Endothelial cell of umbilical vein (primary cell): ENCODE measurements at regions not wholly inside any gene's neighbourhood (a gene's known extent, or its start where the extent isn't known, plus 50 kb on each side); places are given as distances from the start of the nearest gene placed in this dataset.

Experiments
- BruUV-seq: library from RNA; stranded (reverse); fragments of 400-500 nt; replicated peaks from 2 replicates; lab custom pipeline; 2021; lab: Mats Ljungman, UMichigan
- CTCF ChIA-PET: fragments of 300-600, 350-600 bp; sonication (Branson Sonifier 250); formaldehyde crosslinking; loops from one replicate; lab custom pipeline; 2021; ENCODE audit warnings: antibody characterized with exemption, inconsistent platforms; lab: Charles Lee
- POLR2A ChIA-PET: fragments of 300-600, 350-600 bp; sonication (Branson Sonifier 250); formaldehyde crosslinking; loops from one replicate; lab custom pipeline; 2021; ENCODE audit warnings: antibody characterized with exemption, inconsistent platforms; lab: Charles Lee
- DNase-seq: peaks from one replicate; pipeline ENCODE4 v3.0.0-alpha.2; 2011; ENCODE audit warnings: low read depth, low spot score
- FAIRE-seq: peaks from 2 replicates; lab custom pipeline; 2011; peaks lifted over from hg19 to GRCh38; lab: Jason Lieb, UNC
- H2AFZ ChIP-seq: 2 replicates; pipeline ENCODE4 v1.6.0; 2012; ENCODE audit warnings: low read depth, low read length, control low read depth, inconsistent platforms
- H3K27ac ChIP-seq: 2 replicates; pipeline ENCODE4 v1.5.1; 2011; ENCODE audit warnings: low read depth, mild to moderate bottlenecking, control low read depth, low read length, moderate library complexity; ENCODE audit not compliant: insufficient read depth
- H3K27me3 ChIP-seq, 2 experiments: 2 replicates each; pipeline versions ENCODE4 v1.6.0 to v1.6.1; 2011; ENCODE audit warnings: low read length in 2 of 2, mixed read lengths in 1 of 2; ENCODE audit not compliant: control insufficient read depth in 2 of 2, insufficient read depth in 2 of 2
- H3K36me3 ChIP-seq, 2 experiments: 2 replicates in 1 of 2; 3 replicates in 1 of 2; pipeline ENCODE4 v1.5.1; 2011; ENCODE audit warnings: low read length in 2 of 2, mild to moderate bottlenecking in 1 of 2, moderate library complexity in 1 of 2; ENCODE audit not compliant: control insufficient read depth in 2 of 2, insufficient read depth in 2 of 2; ENCODE audit errors: extremely low read depth in 1 of 2
- H3K4me1 ChIP-seq: 3 replicates; pipeline ENCODE4 v1.5.1; 2011; ENCODE audit warnings: mild to moderate bottlenecking, low read length; ENCODE audit not compliant: control insufficient read depth, insufficient read depth; ENCODE audit errors: extremely low read depth
- H3K4me2 ChIP-seq: 2 replicates; pipeline ENCODE4 v1.6.1; 2011; ENCODE audit warnings: low read length, control low read depth, mixed read lengths; ENCODE audit not compliant: insufficient read depth
- H3K4me3 ChIP-seq, 3 experiments: fragments of 200-600 bp in 1 of 3; sonication (generic), shearing (Covaris generic) in 1 of 3; replicated peaks in 1 of 3; 2 replicates each; pipeline ENCODE4 v1.5.1; 2011 to 2016; ENCODE audit warnings: control low read depth in 3 of 3, low read length in 3 of 3, mild to moderate bottlenecking in 2 of 3, inconsistent platforms in 1 of 3, low read depth in 1 of 3, moderate library complexity in 1 of 3; ENCODE audit not compliant: insufficient read depth in 1 of 3
- H3K79me2 ChIP-seq: 2 replicates; pipeline ENCODE4 v1.6.0; 2012; ENCODE audit warnings: low read length, inconsistent platforms; ENCODE audit not compliant: control insufficient read depth, insufficient read depth
- H3K9ac ChIP-seq: replicated peaks from 2 replicates; pipeline ENCODE3; 2011; ENCODE audit warnings: low read length, control low read depth; ENCODE audit not compliant: insufficient read depth; ENCODE audit errors: extremely low read depth
- H3K9me1 ChIP-seq: replicated peaks from 3 replicates; pipeline ENCODE4 v1.6.0; 2011; ENCODE audit warnings: mild to moderate bottlenecking, low read length; ENCODE audit not compliant: control insufficient read depth, insufficient read depth; ENCODE audit errors: extremely low read depth
- H3K9me3 ChIP-seq: replicated peaks from 2 replicates; pipeline ENCODE4 v1.5.1; 2012; ENCODE audit warnings: low read length, inconsistent platforms; ENCODE audit not compliant: control insufficient read depth, insufficient read depth
- H4K20me1 ChIP-seq: replicated peaks from 2 replicates; pipeline ENCODE3; 2011; ENCODE audit warnings: mild to moderate bottlenecking, low read length; ENCODE audit not compliant: control insufficient read depth, insufficient read depth; ENCODE audit errors: extremely low read depth
- FOS ChIP-seq: IDR thresholded peaks from 2 replicates; pipeline ENCODE4 v1.6.1; 2011; ENCODE audit warnings: mild to moderate bottlenecking, low read length, moderate library complexity, borderline replicate concordance; ENCODE audit not compliant: insufficient read depth
- GATA2 ChIP-seq: IDR thresholded peaks from 2 replicates; pipeline ENCODE4 v1.7.0; 2011; ENCODE audit warnings: low read depth, mild to moderate bottlenecking, moderate library complexity, mixed read lengths, low read length; ENCODE audit not compliant: insufficient read length, insufficient read depth
- MYC ChIP-seq: IDR thresholded peaks from one replicate; pipeline ENCODE4 v1.6.1; 2011; ENCODE audit warnings: mild to moderate bottlenecking, low read depth, low read length
- POLR2A ChIP-seq: IDR thresholded peaks from 2 replicates; pipeline ENCODE4 v1.6.1; 2012; ENCODE audit warnings: low read depth, mild to moderate bottlenecking, control low read depth, low read length
- POLR2AphosphoS5 ChIP-seq: IDR thresholded peaks from 2 replicates; pipeline ENCODE4 v1.6.1; 2012; ENCODE audit warnings: low read depth, mild to moderate bottlenecking, control low read depth, low read length, moderate library complexity; ENCODE audit not compliant: insufficient read depth
- dilution Hi-C: fragments of 300-500 bp; cut with MboI; formaldehyde crosslinking; loops from one replicate; pipeline ENCODE4 v1.15.0; 2019; ENCODE audit warnings: low sequenced_read_pairs; ENCODE audit not compliant: extremely low pct_ligation_motif_present
- intact Hi-C: fragments of 100-400 bp; cut with micrococcal nuclease; formaldehyde crosslinking; loops from one replicate; pipeline ENCODE4 v1.10.0; 2022
- TF ChIP-seq, protein P1 (sequence below), 2 donors: IDR thresholded peaks; 1 replicate in 1 of 2; 2 replicates in 1 of 2; pipeline ENCODE4 v1.5.1; 2011; ENCODE audit warnings: low read length in 2 of 2, mild to moderate bottlenecking in 2 of 2, moderate library complexity in 2 of 2, control low read depth in 1 of 2, inconsistent platforms in 1 of 2, low read depth in 1 of 2; ENCODE audit not compliant: insufficient read depth in 1 of 2; ENCODE audit errors: extremely low read depth in 1 of 2

DNA sequence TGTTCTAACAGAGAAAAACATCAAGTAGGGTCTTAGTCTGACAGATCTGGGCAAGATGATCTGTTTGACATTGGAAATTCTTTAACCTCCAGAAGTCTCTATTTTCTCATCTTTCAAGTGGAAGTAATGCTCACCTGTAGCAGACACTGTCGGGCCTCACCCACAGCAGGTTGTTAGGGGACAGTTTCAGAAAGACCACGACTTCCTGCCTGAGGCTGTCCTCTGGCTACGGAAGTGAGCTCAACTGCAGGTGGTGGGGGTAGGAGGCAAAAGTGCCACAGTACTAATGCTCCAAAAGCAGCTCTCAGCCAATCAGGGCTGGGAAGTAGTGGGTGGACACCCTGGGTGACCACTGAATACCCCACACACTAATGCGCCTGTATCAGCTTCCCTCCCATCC lies 111.4 kb upstream of the TOPAZ1 start:
- no peaks in the 10 kb centered on the region for H3K9me1 ChIP-seq
- no peaks in the 10 kb centered on the region for H3K79me2 ChIP-seq
- H3K4me3 ChIP-seq = no peak overlapping the region
- no peak overlapping the region for H2AFZ ChIP-seq
- no peak overlapping the region for H3K27ac ChIP-seq
- intact Hi-C loops = no loop called here
- no peak overlapping the region for H3K4me2 ChIP-seq
- H3K36me3 ChIP-seq = no peaks in the 10 kb centered on the region
- dilution Hi-C loops = no loop called here
- no peak overlapping the region for H3K9ac ChIP-seq
- ChIA-PET CTCF (interaction anchor here (0.8 to 1.4 kb wide), 2 partner anchors 16 to 274 kb away, joined by 3 to 5 read pairs; no protein-coding TSS in a partner anchor), POLR2A (no interaction called here)
- no peak for FAIRE-seq
- H4K20me1 ChIP-seq = no peaks in the 10 kb centered on the region
- H3K27me3 ChIP-seq = no peaks in the 10 kb centered on the region
- H3K4me1 ChIP-seq = no peaks in the 10 kb centered on the region
- TF ChIP-seq GATA2 (no peak), POLR2A (no peak)
- TF ChIP-seq, protein P1, sequence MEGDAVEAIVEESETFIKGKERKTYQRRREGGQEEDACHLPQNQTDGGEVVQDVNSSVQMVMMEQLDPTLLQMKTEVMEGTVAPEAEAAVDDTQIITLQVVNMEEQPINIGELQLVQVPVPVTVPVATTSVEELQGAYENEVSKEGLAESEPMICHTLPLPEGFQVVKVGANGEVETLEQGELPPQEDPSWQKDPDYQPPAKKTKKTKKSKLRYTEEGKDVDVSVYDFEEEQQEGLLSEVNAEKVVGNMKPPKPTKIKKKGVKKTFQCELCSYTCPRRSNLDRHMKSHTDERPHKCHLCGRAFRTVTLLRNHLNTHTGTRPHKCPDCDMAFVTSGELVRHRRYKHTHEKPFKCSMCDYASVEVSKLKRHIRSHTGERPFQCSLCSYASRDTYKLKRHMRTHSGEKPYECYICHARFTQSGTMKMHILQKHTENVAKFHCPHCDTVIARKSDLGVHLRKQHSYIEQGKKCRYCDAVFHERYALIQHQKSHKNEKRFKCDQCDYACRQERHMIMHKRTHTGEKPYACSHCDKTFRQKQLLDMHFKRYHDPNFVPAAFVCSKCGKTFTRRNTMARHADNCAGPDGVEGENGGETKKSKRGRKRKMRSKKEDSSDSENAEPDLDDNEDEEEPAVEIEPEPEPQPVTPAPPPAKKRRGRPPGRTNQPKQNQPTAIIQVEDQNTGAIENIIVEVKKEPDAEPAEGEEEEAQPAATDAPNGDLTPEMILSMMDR (IDR thresholded peaks at IDR 0.05; ENCODE audit: extremely low read depth in 1 of 2, insufficient read depth in 1 of 2, low read depth in 1 of 2, low read length in 2 of 2) = no peak
- no peaks in the 10 kb centered on the region for H3K9me3 ChIP-seq
- no TSS peak for BruUV-seq
- no peak for DNase-seq

DNA sequence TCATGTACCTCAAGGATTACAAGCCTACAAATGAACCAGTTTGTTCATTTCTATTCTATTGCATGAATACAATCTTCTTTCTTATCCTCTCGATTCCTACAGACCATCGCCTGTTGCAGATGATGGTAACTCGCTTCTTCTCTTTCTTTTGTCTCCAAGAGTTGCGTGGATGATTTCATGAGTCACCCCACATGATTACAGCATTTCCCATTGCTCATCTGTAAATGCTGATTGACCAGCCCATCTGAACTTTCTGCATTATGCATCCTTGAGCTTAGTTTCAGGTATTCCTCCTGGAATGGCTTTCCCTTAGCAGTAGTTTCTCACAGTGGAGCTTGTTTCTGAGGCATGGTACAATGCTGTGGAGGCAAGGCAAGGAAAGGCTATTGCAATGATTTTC lies 109.6 kb upstream of the TOPAZ1 start:
- Histone ChIP-seq H3K9ac (no peak overlapping the region), H4K20me1 (no peaks in the 10 kb centered on the region), H3K4me3 (no peak overlapping the region), H3K27me3 (no peaks in the 10 kb centered on the region), H3K4me1 (no peaks in the 10 kb centered on the region), H3K36me3 (no peaks in the 10 kb centered on the region), H3K79me2 (no peaks in the 10 kb centered on the region), H3K4me2 (no peak overlapping the region), H3K27ac (no peak overlapping the region), H3K9me3 (no peaks in the 10 kb centered on the region), H3K9me1 (no peaks in the 10 kb centered on the region), H2AFZ (no peak overlapping the region)
- TF ChIP-seq POLR2AphosphoS5 (no peak), GATA2 (no peak), MYC (no peak), FOS (no peak)
- no peak for DNase-seq
- BruUV-seq = no TSS peak
- dilution Hi-C loops (no loop called here), intact Hi-C loops (no loop called here)
- ChIA-PET CTCF (interaction anchor here (2.3 kb wide), 1 partner anchor 276 kb away, joined by 7 read pairs; no protein-coding TSS in a partner anchor), POLR2A (no interaction called here)
- FAIRE-seq = no peak
